ENCODE measurements at regions not wholly inside any gene's neighbourhood (a gene's known extent, or its start where the extent isn't known, plus 50 kb on each side); places are given as distances from the start of the nearest gene placed in this dataset.

DNA sequence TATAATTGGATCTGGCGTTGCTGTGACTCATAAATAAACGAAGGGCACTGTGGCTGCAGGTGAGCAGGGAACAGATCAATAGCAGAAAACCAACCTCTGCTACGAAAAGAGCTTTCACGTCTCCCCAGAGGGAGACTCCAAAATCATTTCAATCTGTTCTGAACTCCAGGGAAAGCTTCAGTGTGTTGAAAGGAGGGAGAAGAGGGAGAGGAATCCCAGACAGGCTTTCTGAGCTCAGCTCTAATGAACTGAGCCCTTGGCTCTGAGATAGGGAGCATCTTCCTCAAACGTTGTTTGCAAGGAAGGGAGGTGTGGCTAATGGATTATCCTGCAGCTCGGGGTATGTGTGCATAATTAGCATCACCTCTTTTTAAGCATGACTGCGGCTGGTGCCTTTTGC is 288.0 kb upstream of the IRX4 start:
- DNase-seq (ENCODE audit: low read depth in 2 of 2) = no peak

- DNase-seq (ENCODE audit: low read depth in 2 of 2) = no peak
These were observed 287.4 kb upstream of the IRX4 start for GRCh38 chr5:2169850-2170760.

DNA sequence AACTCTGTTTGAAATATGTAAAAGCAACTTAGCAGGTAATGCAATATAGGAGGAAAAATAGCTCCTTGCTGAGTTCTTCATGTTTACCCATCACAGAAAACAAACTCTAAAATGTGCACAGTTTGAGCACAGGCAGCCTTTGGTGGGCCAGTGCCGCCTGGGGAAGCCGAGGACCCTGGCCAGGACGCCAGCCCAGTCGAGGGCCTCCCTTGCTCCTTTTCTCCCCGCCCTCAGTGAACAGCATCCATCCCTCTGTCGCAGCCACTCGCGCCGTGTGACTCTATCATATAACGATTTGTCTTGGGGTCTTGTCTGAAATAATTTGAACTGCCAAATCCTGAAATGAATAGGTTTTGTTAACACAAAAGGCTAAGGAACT is 286.7 kb upstream of the IRX4 start:
- no peak for DNase-seq (ENCODE audit: low read depth in 2 of 2)

GRCh38 chr5:2168601-2169429 is 286.1 kb upstream of the IRX4 start:
- no peak for DNase-seq (ENCODE audit: low read depth in 2 of 2)

DNA sequence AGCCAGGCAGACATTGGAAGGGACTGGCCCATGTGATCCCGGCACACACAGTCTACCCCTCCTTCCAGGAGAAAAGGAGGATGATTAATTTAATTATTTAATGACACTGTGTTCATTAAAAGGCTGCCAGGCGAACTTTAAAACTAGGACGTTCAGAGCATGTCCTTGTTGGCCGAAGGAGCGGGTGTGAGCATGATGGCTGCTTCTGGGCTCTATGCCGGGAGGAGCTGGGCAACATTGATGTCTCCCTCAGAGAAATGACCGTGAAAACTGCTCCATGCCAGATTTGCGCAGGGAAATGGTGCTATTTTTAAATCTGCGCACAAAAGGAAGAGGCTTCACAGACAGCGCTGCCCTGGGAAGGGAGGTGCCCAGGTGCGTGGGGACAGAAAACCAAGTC is 284.9 kb upstream of the IRX4 start:
- DNase-seq (ENCODE audit: low read depth in 2 of 2) = no peak

DNA sequence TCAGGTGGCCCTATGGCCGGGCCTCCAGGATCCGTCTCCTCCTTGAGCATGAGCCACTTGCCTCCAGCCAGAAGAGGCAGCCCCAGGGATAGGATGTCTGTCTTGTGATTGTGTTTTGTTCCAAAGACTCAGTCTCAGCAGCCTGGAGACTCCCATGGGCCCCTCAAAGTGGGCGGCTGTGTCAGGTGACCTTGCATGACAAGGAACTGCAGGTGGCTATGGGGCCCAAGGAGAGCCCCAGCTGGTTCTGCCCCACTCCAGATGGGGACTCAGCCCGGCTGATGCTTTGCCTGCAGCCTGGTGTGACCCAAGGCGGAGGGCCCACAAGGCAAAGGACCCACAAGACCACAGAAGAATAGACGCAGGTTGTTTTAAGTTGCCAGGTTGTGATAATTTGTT is 284.3 kb upstream of the IRX4 start:
- DNase-seq (ENCODE audit: low read depth in 2 of 2) = no peak

DNA sequence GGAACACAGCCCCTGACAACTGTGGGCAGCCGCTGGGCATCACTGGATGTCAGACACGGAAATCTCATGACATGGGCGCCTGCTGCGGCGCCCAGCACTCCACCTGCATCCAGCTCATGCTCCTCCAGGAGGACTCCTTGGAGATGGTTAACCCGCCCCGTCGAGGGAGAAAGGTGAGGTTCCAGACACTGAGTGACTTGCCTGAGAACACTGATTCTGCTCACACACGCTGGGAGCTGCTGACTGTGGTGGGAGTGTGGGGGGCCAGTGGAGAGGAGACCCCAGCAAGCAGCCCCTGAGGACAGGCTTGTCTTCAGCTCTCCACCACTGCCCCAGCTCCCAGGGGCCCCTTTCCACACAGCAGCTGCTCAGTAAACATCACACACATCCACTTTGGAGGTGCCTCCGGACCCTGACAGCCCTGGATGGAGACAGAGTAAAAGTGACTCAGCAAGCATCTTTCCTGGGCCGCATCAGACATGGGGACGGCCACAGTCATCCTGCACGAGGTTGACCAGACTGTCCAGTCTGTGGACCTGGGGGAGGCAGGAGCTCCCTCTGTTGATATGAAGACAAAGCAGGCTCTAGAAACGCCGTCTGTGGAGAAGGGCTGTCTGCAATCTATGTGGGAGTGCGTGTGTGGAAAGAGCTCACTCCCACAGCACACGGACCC is 283.7 kb upstream of the IRX4 start:
- DNase-seq (ENCODE audit: low read depth in 2 of 2) = no peak

- no peak for DNase-seq (ENCODE audit: low read depth in 2 of 2)
These were observed 283.0 kb upstream of the IRX4 start for GRCh38 chr5:2165615-2166305.

DNA sequence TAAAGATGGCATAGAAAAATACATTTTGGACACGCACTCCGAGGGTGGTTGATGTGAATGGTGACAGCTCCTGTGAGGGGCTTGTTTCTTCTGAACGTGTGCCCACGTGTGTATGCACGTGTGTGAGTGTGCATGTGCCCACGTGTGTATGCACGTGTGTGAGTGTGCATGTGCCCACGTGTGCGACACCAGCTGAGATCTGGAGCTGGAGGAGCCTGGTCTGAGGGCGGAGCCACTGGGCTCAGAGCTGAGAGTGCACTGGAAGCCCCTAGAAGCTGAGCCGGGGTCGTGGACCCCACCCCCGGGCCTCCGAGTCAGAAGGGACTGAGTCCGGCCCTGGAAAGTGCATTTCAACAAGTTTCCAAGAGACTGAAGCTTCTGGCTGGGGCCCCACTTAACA is 282.5 kb upstream of the IRX4 start:
- DNase-seq (ENCODE audit: low read depth in 2 of 2) = no peak

- no peak for DNase-seq (ENCODE audit: low read depth in 2 of 2)
These were observed 281.9 kb upstream of the IRX4 start for GRCh38 chr5:2164586-2164985.

GRCh38 chr5:2163940-2164490 is 281.3 kb upstream of the IRX4 start:
- DNase-seq (ENCODE audit: low read depth in 2 of 2) = no peak

DNA sequence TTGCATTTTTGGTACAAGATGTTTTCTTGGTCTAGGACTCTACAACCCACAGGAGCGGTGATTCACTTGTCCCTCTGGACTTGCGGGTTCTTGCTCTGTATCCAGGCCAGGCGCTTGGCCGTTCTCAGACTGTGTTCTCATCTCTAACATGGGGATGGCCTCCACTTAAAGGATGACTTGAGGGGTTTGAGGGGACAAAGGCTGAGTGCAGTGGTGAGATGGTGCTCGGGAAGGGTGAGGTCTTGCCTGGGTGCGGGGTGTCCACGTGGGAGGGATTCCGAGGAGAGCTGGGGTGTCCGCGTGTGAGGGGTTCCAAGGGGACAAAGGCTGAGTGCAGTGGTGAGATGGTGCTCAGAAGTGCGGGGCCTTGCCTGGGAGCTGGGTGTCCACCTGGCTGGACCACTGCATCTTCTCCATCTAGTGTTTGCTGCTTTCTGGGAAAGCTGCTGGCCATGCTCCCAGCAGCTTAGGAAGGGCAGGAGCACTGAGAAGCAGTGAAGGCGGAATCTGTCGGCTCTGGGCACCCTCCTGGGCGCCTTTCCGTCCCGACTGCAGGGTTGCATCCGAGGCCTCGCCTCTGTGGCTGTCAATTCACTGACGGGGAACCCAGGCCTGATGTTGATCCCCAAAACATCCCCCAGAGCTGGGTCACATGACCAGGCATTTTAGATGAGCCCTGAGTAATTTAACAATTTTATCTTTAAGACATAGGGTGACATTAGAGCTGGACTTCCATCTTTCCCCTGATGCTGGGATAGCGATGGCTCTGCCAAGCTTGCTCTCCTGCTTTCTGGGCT is 280.5 kb upstream of the IRX4 start:
- DNase-seq (ENCODE audit: low read depth in 2 of 2) = no peak

GRCh38 chr5:2160811-2161210 is 278.1 kb upstream of the IRX4 start:
- no peak for DNase-seq (ENCODE audit: low read depth in 2 of 2)

GRCh38 chr5:2158767-2159166 is 276.0 kb upstream of the IRX4 start:
- no peak for DNase-seq (ENCODE audit: low read depth in 2 of 2)

DNA sequence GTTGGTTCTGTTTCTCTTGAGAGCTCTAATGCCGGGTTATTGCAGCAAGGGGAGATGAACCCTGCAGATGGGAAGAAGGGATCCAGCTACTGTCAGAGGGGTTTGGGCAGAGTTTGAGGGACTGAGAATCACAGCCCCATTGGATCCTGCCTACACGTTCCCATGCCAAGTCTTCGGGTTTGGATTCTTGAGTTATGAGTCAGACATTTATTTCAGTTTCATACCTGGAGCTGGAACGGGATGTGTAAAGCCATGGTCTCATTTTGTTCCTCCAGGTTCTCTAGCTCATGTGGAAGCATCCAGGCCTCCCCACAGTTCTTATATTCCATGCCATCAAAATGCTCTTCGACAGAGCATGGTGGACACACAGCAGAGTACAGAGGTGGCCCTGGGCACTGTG is 275.4 kb upstream of the IRX4 start:
- no peak for DNase-seq (ENCODE audit: low read depth in 2 of 2)

DNA sequence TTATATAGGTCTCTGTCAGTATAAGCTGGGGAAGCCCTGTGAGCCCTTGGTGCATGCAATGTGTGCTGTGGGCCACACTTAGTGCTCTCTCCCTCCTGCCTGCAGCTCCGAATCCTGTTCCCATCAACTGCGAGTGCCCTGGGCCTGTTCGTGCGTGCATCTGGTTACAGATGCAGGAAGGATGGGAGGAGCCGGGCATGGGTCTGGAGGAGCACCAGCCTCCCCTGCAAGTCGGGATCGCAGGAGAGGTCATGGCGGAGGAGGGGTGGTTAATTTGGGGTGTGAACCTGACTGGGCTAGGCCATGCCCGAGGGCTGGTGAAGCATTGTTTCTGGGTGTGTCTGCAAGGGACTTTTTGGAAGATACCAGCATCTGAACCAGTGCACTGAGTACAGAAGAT is 274.6 kb upstream of the IRX4 start:
- no peak for DNase-seq (ENCODE audit: low read depth in 2 of 2)

DNA sequence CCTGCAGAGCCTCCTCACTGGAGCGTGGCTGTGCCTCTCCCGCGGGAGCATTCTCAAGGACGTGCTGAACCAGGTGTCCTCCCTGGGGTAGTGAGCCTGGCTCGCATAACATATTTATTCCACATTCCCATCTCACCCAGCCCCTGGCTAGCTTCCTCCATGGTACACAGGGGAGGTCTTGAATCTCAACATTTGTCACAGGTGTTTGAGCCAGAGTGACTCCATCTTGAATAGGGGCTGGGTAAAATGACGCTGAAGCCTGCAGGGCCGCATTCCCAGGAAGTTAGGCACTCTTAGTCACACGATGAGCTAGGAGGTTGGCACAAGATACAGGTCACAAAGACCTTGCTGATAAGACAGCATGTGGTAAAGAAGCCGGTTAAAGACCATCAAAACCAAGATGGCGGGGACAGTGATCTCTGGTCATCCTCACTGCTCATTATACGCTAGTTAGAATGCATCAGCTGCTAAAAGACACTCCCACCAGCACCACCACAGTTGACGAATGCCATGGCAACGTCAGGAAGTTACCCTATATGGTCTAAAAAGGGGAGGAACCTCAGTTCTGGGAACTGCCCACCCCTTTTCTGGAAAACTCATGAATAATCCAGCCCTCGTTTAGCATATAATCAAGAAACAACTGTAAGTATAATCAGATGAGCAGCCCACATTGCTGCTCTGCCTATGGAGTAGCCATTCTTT is 273.8 kb upstream of the IRX4 start:
- DNase-seq (ENCODE audit: low read depth in 2 of 2) = no peak

DNA sequence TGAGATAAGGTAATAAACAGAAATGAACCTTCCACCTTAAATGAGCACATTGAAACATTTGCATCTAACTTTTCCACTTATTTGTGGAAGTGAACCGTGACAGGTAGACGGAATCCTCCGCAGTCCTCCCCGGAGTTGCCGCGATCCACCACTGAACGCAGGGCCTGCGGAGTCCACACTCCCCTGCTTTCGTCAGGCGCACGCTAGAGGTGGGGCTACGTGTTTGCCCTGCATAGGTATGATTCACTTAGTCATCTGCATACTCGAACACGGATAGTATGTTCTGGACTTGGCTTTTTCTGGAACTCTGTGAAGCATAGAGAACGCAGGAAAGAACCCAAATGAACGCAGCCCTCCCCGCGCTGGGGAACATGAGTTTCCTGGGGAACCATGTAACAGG is 272.8 kb upstream of the IRX4 start:
- no peak for DNase-seq (ENCODE audit: low read depth in 2 of 2)

DNA sequence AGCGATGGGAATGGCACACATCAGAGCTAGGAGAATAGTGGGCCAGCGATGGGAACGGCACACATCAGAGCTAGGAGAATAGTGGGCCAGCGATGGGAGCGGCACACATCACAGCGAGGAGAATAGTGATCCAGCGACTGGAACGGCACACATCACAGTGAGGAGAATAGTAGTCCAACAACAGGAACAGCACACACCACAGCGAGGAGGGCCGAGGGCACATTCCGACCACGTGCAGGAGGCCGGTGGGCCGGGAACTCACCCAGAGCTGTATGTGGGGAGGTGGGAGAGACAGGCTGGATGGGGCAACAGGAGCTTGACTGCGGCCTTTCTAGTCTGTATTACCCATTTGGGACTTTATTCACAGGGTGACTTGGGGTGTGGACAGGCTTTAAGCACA is 271.1 kb upstream of the IRX4 start:
- DNase-seq (ENCODE audit: low read depth in 2 of 2) = no peak

DNA sequence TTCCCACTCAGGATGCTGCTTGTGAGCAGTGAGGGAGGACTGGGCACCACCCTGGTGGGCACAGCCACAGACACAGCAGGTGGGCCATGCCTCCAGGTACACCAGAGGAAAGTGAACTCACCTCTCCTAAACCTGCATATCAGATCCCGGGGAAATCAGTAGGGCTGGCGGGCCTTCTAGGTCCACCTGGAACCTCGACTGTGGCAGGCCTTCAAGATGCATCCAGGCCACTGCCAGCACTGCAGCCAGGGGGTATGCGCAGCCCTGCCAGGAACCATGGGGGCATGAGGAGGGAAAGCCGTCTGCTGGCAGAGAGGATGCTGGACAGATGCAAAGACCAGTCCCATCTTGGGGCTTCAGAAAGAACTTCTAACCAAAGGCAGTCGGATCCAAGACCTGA is 270.6 kb upstream of the IRX4 start:
- no peak for DNase-seq (ENCODE audit: low read depth in 2 of 2)
